Tibial nerve (tissue), 4 donors: ENCODE measurements at regions not wholly inside any gene's neighbourhood (a gene's known extent, or its start where the extent isn't known, plus 50 kb on each side); places are given as distances from the start of the nearest gene placed in this dataset.

Experiments
- EP300 ChIP-seq, 2 donors: sonication (generic); formaldehyde crosslinking; IDR thresholded peaks; one replicate each; pipeline ENCODE4 v1.6.1; 2017; ENCODE audit warnings: antibody characterized with exemption in 2 of 2, mild to moderate bottlenecking in 1 of 2
- POLR2A ChIP-seq, 2 donors: fragments of 450-650 bp; IDR thresholded peaks; one replicate each; pipeline ENCODE4 v1.6.1; 2017; ENCODE audit warnings: antibody characterized with exemption in 2 of 2, mild to moderate bottlenecking in 2 of 2, moderate library complexity in 2 of 2
- TF ChIP-seq, protein P1 (sequence below), 5 experiments: fragments of 200-600 bp in 3 of 5; fragments of 450-650 bp in 2 of 5; sonication (generic) in 3 of 5; IDR thresholded peaks; one replicate each; pipeline ENCODE4 v1.5.1; 2016 to 2019; ENCODE audit warnings: antibody characterized with exemption in 5 of 5, mild to moderate bottlenecking in 3 of 5, moderate library complexity in 2 of 5

DNA sequence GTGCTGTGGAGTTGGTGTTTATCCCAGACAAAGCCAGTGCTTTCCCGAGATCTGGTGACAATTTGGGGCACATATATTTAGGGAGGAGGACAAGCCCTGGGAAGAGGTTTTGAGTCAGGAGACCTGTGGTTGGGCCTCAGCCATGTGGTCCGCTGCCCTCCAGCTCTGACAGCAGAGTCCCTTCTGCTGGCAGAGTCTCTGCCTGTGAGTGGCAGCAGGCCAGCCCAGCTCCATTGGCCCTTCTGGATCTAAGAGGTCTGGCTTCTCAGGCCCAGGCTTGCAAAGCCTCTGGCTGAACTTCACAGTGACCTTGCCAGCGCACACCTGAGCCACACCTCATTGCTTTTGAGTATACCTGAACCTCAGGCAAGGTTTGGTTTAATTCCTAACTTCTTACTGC is 115.3 kb downstream of the BCL2L11 start:
- TF ChIP-seq, protein P1, sequence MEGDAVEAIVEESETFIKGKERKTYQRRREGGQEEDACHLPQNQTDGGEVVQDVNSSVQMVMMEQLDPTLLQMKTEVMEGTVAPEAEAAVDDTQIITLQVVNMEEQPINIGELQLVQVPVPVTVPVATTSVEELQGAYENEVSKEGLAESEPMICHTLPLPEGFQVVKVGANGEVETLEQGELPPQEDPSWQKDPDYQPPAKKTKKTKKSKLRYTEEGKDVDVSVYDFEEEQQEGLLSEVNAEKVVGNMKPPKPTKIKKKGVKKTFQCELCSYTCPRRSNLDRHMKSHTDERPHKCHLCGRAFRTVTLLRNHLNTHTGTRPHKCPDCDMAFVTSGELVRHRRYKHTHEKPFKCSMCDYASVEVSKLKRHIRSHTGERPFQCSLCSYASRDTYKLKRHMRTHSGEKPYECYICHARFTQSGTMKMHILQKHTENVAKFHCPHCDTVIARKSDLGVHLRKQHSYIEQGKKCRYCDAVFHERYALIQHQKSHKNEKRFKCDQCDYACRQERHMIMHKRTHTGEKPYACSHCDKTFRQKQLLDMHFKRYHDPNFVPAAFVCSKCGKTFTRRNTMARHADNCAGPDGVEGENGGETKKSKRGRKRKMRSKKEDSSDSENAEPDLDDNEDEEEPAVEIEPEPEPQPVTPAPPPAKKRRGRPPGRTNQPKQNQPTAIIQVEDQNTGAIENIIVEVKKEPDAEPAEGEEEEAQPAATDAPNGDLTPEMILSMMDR (IDR thresholded peaks at IDR 0.05) = no peak
- TF ChIP-seq POLR2A (IDR thresholded peaks at IDR 0.05) (no peak), EP300 (IDR thresholded peaks at IDR 0.05) (no peak)
